ENCODE measurements at regions not wholly inside any gene's neighbourhood (a gene's known extent, or its start where the extent isn't known, plus 50 kb on each side); places are given as distances from the start of the nearest gene placed in this dataset.

DNA sequence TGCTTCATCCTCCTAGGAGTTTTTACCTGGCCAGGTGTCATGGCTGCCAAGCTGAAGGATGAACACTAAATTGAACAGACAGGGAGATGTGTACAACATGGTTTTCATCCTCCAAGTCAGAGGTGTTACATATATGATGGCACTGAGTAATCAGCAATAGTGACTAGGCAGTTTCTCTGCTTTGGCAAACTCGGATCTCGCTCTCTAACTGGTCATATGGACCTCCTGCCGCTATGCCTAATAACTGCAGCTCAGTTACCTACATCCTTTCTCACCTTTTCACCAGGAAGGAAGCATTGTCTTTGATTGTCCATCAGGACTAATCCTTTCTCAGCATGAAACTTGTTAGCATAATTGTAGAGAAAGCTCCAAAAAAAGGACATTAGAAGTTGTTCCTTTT is 175.9 kb upstream of the PLSCR5 start:
- Mint-ChIP-seq H3K27me3 (ENCODE audit: low read depth, unreplicated experiment) (no peaks in the 10 kb centered on the region), H3K27ac (ENCODE audit: unreplicated experiment) (no peak overlapping the region)

DNA sequence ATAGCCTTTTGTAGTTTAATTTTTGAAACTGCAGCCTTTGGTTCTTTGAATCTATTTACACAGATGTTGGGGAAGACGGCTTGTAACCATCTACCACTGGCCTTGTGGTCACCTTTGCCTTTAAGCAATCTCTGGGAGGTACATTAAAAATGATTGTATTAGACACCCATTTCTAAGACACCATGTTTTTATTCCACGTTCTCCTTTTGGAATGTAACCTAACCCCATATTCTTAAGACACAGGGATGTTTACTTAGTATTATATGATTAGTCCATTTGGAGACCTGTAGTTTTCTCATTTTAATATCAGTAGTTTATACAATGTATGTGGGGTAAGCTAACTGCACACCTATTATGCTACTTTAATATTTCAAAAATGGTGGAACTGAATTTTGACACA is 175.1 kb upstream of the PLSCR5 start:
- Histone ChIP-seq H3K79me2 (ENCODE audit: insufficient read depth, low read length) (no peaks in the 10 kb centered on the region), H3K36me3 (ENCODE audit: insufficient read depth, low read length) (no peaks in the 10 kb centered on the region), H3K27ac (ENCODE audit: low read depth, low read length) (no peak overlapping the region), H4K20me1 (ENCODE audit: insufficient read depth, low read length) (no peaks in the 10 kb centered on the region), H3K9me3 (ENCODE audit: insufficient read depth, low read depth, low read length) (no peaks in the 10 kb centered on the region), H3K4me3 (ENCODE audit: insufficient read depth, low read depth, low read length) (no peak overlapping the region), H3K4me2 (ENCODE audit: low read length) (no peak overlapping the region), H3K27me3 (ENCODE audit: insufficient read depth, low read length) (no peaks in the 10 kb centered on the region), H2AFZ (ENCODE audit: low read depth, low read length) (no peak overlapping the region), H3K9ac (ENCODE audit: low read length) (no peak overlapping the region), H3K4me1 (ENCODE audit: insufficient read depth, low read length) (no peaks in the 10 kb centered on the region)
- Mint-ChIP-seq H3K9me3 (ENCODE audit: unreplicated experiment) (no peaks in the 10 kb centered on the region), H3K27me3 (ENCODE audit: low read depth, unreplicated experiment) (no peaks in the 10 kb centered on the region), H3K36me3 (ENCODE audit: low read depth, unreplicated experiment) (no peaks in the 10 kb centered on the region), H3K27ac (ENCODE audit: unreplicated experiment) (no peak overlapping the region), H3K4me3 (ENCODE audit: unreplicated experiment) (no peak overlapping the region), H3K4me1 (ENCODE audit: low read depth, unreplicated experiment) (peaks cover 9% of the 10 kb centered on the region)
- TF ChIP-seq, protein P1, sequence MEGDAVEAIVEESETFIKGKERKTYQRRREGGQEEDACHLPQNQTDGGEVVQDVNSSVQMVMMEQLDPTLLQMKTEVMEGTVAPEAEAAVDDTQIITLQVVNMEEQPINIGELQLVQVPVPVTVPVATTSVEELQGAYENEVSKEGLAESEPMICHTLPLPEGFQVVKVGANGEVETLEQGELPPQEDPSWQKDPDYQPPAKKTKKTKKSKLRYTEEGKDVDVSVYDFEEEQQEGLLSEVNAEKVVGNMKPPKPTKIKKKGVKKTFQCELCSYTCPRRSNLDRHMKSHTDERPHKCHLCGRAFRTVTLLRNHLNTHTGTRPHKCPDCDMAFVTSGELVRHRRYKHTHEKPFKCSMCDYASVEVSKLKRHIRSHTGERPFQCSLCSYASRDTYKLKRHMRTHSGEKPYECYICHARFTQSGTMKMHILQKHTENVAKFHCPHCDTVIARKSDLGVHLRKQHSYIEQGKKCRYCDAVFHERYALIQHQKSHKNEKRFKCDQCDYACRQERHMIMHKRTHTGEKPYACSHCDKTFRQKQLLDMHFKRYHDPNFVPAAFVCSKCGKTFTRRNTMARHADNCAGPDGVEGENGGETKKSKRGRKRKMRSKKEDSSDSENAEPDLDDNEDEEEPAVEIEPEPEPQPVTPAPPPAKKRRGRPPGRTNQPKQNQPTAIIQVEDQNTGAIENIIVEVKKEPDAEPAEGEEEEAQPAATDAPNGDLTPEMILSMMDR (IDR thresholded peaks at IDR 0.05; ENCODE audit: insufficient read depth, low read depth, low read length), result no peak
- TF ChIP-seq EZH2 (IDR thresholded peaks at IDR 0.05; ENCODE audit: insufficient read depth, low read length), result no peak
- DNase-seq (ENCODE audit: low read depth), result no peak
- no peak for FAIRE-seq

More for the DNA sequence above, 175.9 kb upstream of the PLSCR5 start:
- H3K9me3 ChIP-seq (ENCODE audit: insufficient read depth, low read depth, low read length), result no peaks in the 10 kb centered on the region
- no peaks in the 10 kb centered on the region for H4K20me1 ChIP-seq (ENCODE audit: insufficient read depth, low read length)
- H3K36me3 ChIP-seq (ENCODE audit: insufficient read depth, low read length), result no peaks in the 10 kb centered on the region
- H3K4me1 Mint-ChIP-seq (ENCODE audit: low read depth, unreplicated experiment), result peaks cover 9% of the 10 kb centered on the region
- H3K9me3 Mint-ChIP-seq (ENCODE audit: unreplicated experiment), result no peaks in the 10 kb centered on the region
- no peak overlapping the region for H3K4me3 Mint-ChIP-seq (ENCODE audit: unreplicated experiment)
- H3K27ac ChIP-seq (ENCODE audit: low read depth, low read length), result peak overlapping the region; percentile 32
- TF ChIP-seq EZH2 (IDR thresholded peaks at IDR 0.05; ENCODE audit: insufficient read depth, low read length), result no peak
- TF ChIP-seq, protein P1 (IDR thresholded peaks at IDR 0.05; ENCODE audit: insufficient read depth, low read depth, low read length), result no peak
- no peaks in the 10 kb centered on the region for H3K27me3 ChIP-seq (ENCODE audit: insufficient read depth, low read length)
- FAIRE-seq, result no peak
- no peaks in the 10 kb centered on the region for H3K79me2 ChIP-seq (ENCODE audit: insufficient read depth, low read length)
- no peak overlapping the region for H3K4me2 ChIP-seq (ENCODE audit: low read length)
- H3K9ac ChIP-seq (ENCODE audit: low read length), result no peak overlapping the region
- no peak overlapping the region for H2AFZ ChIP-seq (ENCODE audit: low read depth, low read length)
- H3K4me1 ChIP-seq (ENCODE audit: insufficient read depth, low read length), result no peaks in the 10 kb centered on the region
- H3K36me3 Mint-ChIP-seq (ENCODE audit: low read depth, unreplicated experiment), result no peaks in the 10 kb centered on the region
- H3K4me3 ChIP-seq (ENCODE audit: insufficient read depth, low read depth, low read length), result no peak overlapping the region
- no peak for DNase-seq (ENCODE audit: low read depth)

DNA sequence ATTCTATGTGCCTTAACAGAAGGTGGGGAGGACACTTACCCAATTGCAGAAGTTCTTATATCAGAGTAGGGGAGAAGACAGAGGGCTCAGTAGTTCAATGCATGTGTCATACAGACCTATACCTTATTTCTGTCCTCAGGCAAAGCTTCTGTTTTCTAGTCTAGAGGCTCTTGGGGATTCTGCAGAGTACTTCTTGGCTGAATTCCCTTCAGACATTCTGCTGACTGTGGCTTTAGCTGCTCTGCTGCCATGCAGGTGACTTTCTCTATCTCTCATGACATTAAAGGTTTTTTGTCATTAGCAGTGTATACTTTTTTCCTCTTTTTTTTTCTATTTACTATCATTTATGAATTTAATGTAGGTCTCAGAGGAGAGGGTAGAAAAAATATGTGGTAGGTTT is 172.8 kb upstream of the PLSCR5 start:
- H3K9me3 Mint-ChIP-seq (ENCODE audit: unreplicated experiment), result no peaks in the 10 kb centered on the region
- Histone ChIP-seq H3K4me2 (ENCODE audit: low read length) (no peak overlapping the region), H4K20me1 (ENCODE audit: insufficient read depth, low read length) (no peaks in the 10 kb centered on the region), H3K27ac (ENCODE audit: low read depth, low read length) (no peak overlapping the region), H3K79me2 (ENCODE audit: insufficient read depth, low read length) (no peaks in the 10 kb centered on the region), H3K4me1 (ENCODE audit: insufficient read depth, low read length) (no peaks in the 10 kb centered on the region), H3K36me3 (ENCODE audit: insufficient read depth, low read length) (no peaks in the 10 kb centered on the region), H3K4me3 (ENCODE audit: insufficient read depth, low read depth, low read length) (no peak overlapping the region), H2AFZ (ENCODE audit: low read depth, low read length) (no peak overlapping the region), H3K9ac (ENCODE audit: low read length) (no peak overlapping the region), H3K9me3 (ENCODE audit: insufficient read depth, low read depth, low read length) (no peaks in the 10 kb centered on the region), H3K27me3 (ENCODE audit: insufficient read depth, low read length) (no peaks in the 10 kb centered on the region)
- FAIRE-seq (no peak), DNase-seq (ENCODE audit: low read depth) (no peak)
- no peak overlapping the region for H3K27ac Mint-ChIP-seq (ENCODE audit: unreplicated experiment)
- no peaks in the 10 kb centered on the region for H3K36me3 Mint-ChIP-seq (ENCODE audit: low read depth, unreplicated experiment)
- H3K4me1 Mint-ChIP-seq (ENCODE audit: low read depth, unreplicated experiment), result no peaks in the 10 kb centered on the region
- no peaks in the 10 kb centered on the region for H3K27me3 Mint-ChIP-seq (ENCODE audit: low read depth, unreplicated experiment)
- H3K4me3 Mint-ChIP-seq (ENCODE audit: unreplicated experiment), result no peak overlapping the region
- TF ChIP-seq, protein P1 (IDR thresholded peaks at IDR 0.05; ENCODE audit: insufficient read depth, low read depth, low read length), result no peak
- TF ChIP-seq EZH2 (IDR thresholded peaks at IDR 0.05; ENCODE audit: insufficient read depth, low read length), result no peak
